Mesothelial cell of epicardium (in vitro differentiated cells): ENCODE measurements at regions not wholly inside any gene's neighbourhood (a gene's known extent, or its start where the extent isn't known, plus 50 kb on each side); places are given as distances from the start of the nearest gene placed in this dataset.

ENCODE experiments used
- DNase-seq, 2 experiments: peaks; one replicate each; pipeline ENCODE4 v3.0.0; 2021; ENCODE audit warnings: low spot score in 2 of 2; ENCODE audit not compliant: unreplicated experiment in 2 of 2
- H3K27ac Mint-ChIP-seq: 2 replicates; pipeline ENCODE4 v1.8.0; 2021; ENCODE audit warnings: mixed read lengths
- H3K27me3 Mint-ChIP-seq: 2 replicates; pipeline ENCODE4 v1.8.0; 2021; ENCODE audit warnings: low read depth, mixed read lengths
- H3K36me3 Mint-ChIP-seq: 2 replicates; pipeline ENCODE4 v1.8.0; 2021; ENCODE audit warnings: mixed read lengths
- H3K4me1 Mint-ChIP-seq: 2 replicates; pipeline ENCODE4 v1.8.0; 2021; ENCODE audit warnings: mixed read lengths
- H3K4me3 Mint-ChIP-seq: 2 replicates; pipeline ENCODE4 v1.8.0; 2021; ENCODE audit warnings: mild to moderate bottlenecking, moderate library complexity, mixed read lengths
- H3K9me3 Mint-ChIP-seq: 2 replicates; pipeline ENCODE4 v1.8.0; 2021; ENCODE audit warnings: mixed read lengths
- CTCF ChIP-seq: fragments of 200-600 bp; sonication (generic); IDR thresholded peaks from one replicate; pipeline ENCODE4 v1.5.0; 2021; ENCODE audit warnings: antibody characterized with exemption; ENCODE audit not compliant: unreplicated experiment

- H3K27me3 Mint-ChIP-seq = no peaks in the 10 kb centered on the region
- no peaks in the 10 kb centered on the region for H3K9me3 Mint-ChIP-seq
Observed at GRCh38 chr12:24366514-24366913, 417.0 kb upstream of the SOX5 start.

GRCh38 chr12:24364921-24365320 is 415.5 kb upstream of the SOX5 start:
- no peak for DNase-seq
- no peaks in the 10 kb centered on the region for H3K36me3 Mint-ChIP-seq
- H3K4me1 Mint-ChIP-seq = peaks cover 23% of the 10 kb centered on the region
- H3K4me3 Mint-ChIP-seq = no peak overlapping the region
- H3K9me3 Mint-ChIP-seq = no peaks in the 10 kb centered on the region
- TF ChIP-seq CTCF = no peak
- H3K27me3 Mint-ChIP-seq = no peaks in the 10 kb centered on the region
- no peak overlapping the region for H3K27ac Mint-ChIP-seq

More at GRCh38 chr12:24366514-24366913, 417.0 kb upstream of the SOX5 start:
- TF ChIP-seq CTCF = no peak
- Mint-ChIP-seq H3K36me3 (no peaks in the 10 kb centered on the region), H3K27ac (no peak overlapping the region), H3K4me3 (no peak overlapping the region), H3K4me1 (peaks cover 15% of the 10 kb centered on the region)
- DNase-seq = no peak

GRCh38 chr12:24363177-24363754 is 413.8 kb upstream of the SOX5 start:
- H3K27me3 Mint-ChIP-seq = no peaks in the 10 kb centered on the region
- no peaks in the 10 kb centered on the region for H3K9me3 Mint-ChIP-seq
- H3K36me3 Mint-ChIP-seq = no peaks in the 10 kb centered on the region
- peaks cover 26% of the 10 kb centered on the region for H3K4me1 Mint-ChIP-seq
- H3K4me3 Mint-ChIP-seq = no peak overlapping the region
- peak in 1 of 2 experiments; percentile 60 for DNase-seq
- no peak for TF ChIP-seq CTCF
- no peak overlapping the region for H3K27ac Mint-ChIP-seq

GRCh38 chr12:24361877-24362580 is 412.6 kb upstream of the SOX5 start:
- H3K27me3 Mint-ChIP-seq = no peaks in the 10 kb centered on the region
- peaks cover 26% of the 10 kb centered on the region for H3K4me1 Mint-ChIP-seq
- DNase-seq = no peak
- no peak overlapping the region for H3K4me3 Mint-ChIP-seq
- H3K27ac Mint-ChIP-seq = no peak overlapping the region
- no peaks in the 10 kb centered on the region for H3K9me3 Mint-ChIP-seq
- no peaks in the 10 kb centered on the region for H3K36me3 Mint-ChIP-seq
- TF ChIP-seq CTCF = no peak

GRCh38 chr12:24360907-24361306 is 411.4 kb upstream of the SOX5 start:
- H3K36me3 Mint-ChIP-seq = no peaks in the 10 kb centered on the region
- H3K4me1 Mint-ChIP-seq = peaks cover 32% of the 10 kb centered on the region
- no peaks in the 10 kb centered on the region for H3K9me3 Mint-ChIP-seq
- H3K27ac Mint-ChIP-seq = no peak overlapping the region
- no peak overlapping the region for H3K4me3 Mint-ChIP-seq
- H3K27me3 Mint-ChIP-seq = no peaks in the 10 kb centered on the region
- no peak for TF ChIP-seq CTCF
- DNase-seq = no peak
